K562 (cell line): ENCODE measurements at regions not wholly inside any gene's neighbourhood (a gene's known extent, or its start where the extent isn't known, plus 50 kb on each side); places are given as distances from the start of the nearest gene placed in this dataset.

Experiments used
- ATAC-seq: fragments of 200-7000 bp; cut with Tn5 transposase; 3 replicates; pipeline ENCODE4 v1.9.1; 2020; ENCODE audit warnings: moderate library complexity
- BruUV-seq: library from RNA; stranded (reverse); fragments of 400-500 nt; replicated peaks from 2 replicates; lab custom pipeline; 2021; lab: Mats Ljungman, UMichigan
- CTCF ChIA-PET: fragments of 300-600 bp; formaldehyde crosslinking; extraction: SDS; loops from one replicate; lab custom pipeline; 2021; ENCODE audit warnings: low intra/inter-chr PET ratio; lab: Yijun Ruan, JAX
- POLR2A ChIA-PET: fragments of 300-600, 350-650 bp; sonication (Branson Sonifier 250); formaldehyde crosslinking; extraction: SDS; loops from one replicate; lab custom pipeline; 2021; ENCODE audit warnings: antibody characterized with exemption, inconsistent platforms; lab: Yijun Ruan, JAX
- DNase-seq, 4 experiments: peaks; one replicate each; pipeline versions ENCODE4 v3.0.0 to v3.0.0-alpha.2; 2011 to 2018; ENCODE audit warnings: low spot score in 3 of 4, mixed read lengths in 3 of 4; ENCODE audit errors: extremely low read depth in 1 of 4
- FAIRE-seq: peaks from 2 replicates; lab custom pipeline; 2011; peaks lifted over from hg19 to GRCh38; lab: Jason Lieb, UNC
- H2AFZ ChIP-seq: 2 replicates; pipeline ENCODE4 v1.6.0; 2011; ENCODE audit warnings: low read depth, low read length, control low read depth, inconsistent platforms
- H3K27ac ChIP-seq: fragments of 200-600 bp; 3 replicates; pipeline ENCODE4 v1.8.0; 2011; ENCODE audit warnings: low read depth, mild to moderate bottlenecking, control low read depth, inconsistent platforms, low read length, moderate library complexity, mixed read lengths; ENCODE audit errors: extremely low read depth
- H3K27me3 ChIP-seq, 2 experiments: fragments of 300-600 bp in 1 of 2; 2 replicates in 1 of 2; 3 replicates in 1 of 2; pipeline versions ENCODE4 v1.6.0 to v1.8.0; 2011; ENCODE audit warnings: inconsistent platforms in 2 of 2, low read length in 2 of 2, mild to moderate bottlenecking in 1 of 2, mixed read lengths in 1 of 2, moderate library complexity in 1 of 2; ENCODE audit not compliant: control insufficient read depth in 2 of 2, insufficient read depth in 2 of 2
- H3K36me3 ChIP-seq: fragments of 300-600 bp; 3 replicates; pipeline ENCODE4 v1.8.0; 2011; ENCODE audit warnings: mild to moderate bottlenecking, low read length, inconsistent platforms; ENCODE audit not compliant: control insufficient read depth, insufficient read depth
- H3K4me1 ChIP-seq, 2 experiments: fragments of 200-600 bp in 1 of 2; replicated peaks in 1 of 2; 2 replicates in 1 of 2; 3 replicates in 1 of 2; pipeline versions ENCODE4 v1.5.1 to v1.8.0; 2011; ENCODE audit warnings: inconsistent platforms in 2 of 2, low read length in 2 of 2, mild to moderate bottlenecking in 1 of 2, mixed read lengths in 1 of 2, moderate library complexity in 1 of 2; ENCODE audit not compliant: control insufficient read depth in 2 of 2, insufficient read depth in 2 of 2
- H3K4me2 ChIP-seq: 2 replicates; pipeline ENCODE4 v1.6.1; 2011; ENCODE audit warnings: low read length, control low read depth, inconsistent platforms, mixed read lengths; ENCODE audit not compliant: insufficient read depth
- H3K4me3 ChIP-seq: fragments of 200-600 bp; sonication (generic), shearing (Covaris generic); 2 replicates; pipeline ENCODE4 v1.5.1; 2016; ENCODE audit warnings: control low read depth, inconsistent platforms
- H3K79me2 ChIP-seq: fragments of 200-600 bp; 3 replicates; pipeline ENCODE4 v1.8.0; 2011; ENCODE audit warnings: low read length, inconsistent platforms; ENCODE audit not compliant: control insufficient read depth, insufficient read depth
- H3K9ac ChIP-seq, 2 experiments: 2 replicates each; pipeline versions ENCODE4 v1.6.0 to v1.6.1; 2011; ENCODE audit warnings: low read depth in 2 of 2, low read length in 2 of 2, control low read depth in 1 of 2, inconsistent platforms in 1 of 2, mild to moderate bottlenecking in 1 of 2, mixed read lengths in 1 of 2; ENCODE audit not compliant: insufficient read depth in 1 of 2
- H3K9me1 ChIP-seq: one replicate; pipeline ENCODE4 v1.6.0; 2011; ENCODE audit warnings: inconsistent platforms, mild to moderate bottlenecking, low read length, moderate library complexity; ENCODE audit not compliant: control insufficient read depth, insufficient read depth
- H3K9me3 ChIP-seq: replicated peaks from 2 replicates; pipeline ENCODE4 v1.5.1; 2011; ENCODE audit warnings: low read depth, low read length, inconsistent platforms; ENCODE audit not compliant: control insufficient read depth, insufficient read depth
- H4K20me1 ChIP-seq: replicated peaks from 2 replicates; pipeline ENCODE4 v1.6.1; 2011; ENCODE audit warnings: low read length, inconsistent platforms, mixed read lengths; ENCODE audit not compliant: control insufficient read depth, insufficient read depth
- HDAC3 ChIP-seq: fragments of 450-650 bp; IDR thresholded peaks from 2 replicates; pipeline ENCODE4 v1.6.1; 2018; ENCODE audit warnings: borderline replicate concordance, mild to moderate bottlenecking, moderate library complexity; ENCODE audit not compliant: partially characterized antibody
- JUNB ChIP-seq: fragments of 450-650 bp; formaldehyde crosslinking; conservative IDR thresholded peaks from 2 replicates; pipeline ENCODE4 v1.4.0; 2020; ENCODE audit warnings: mild to moderate bottlenecking
- KDM1A ChIP-seq, 2 experiments: fragments of 450-650 bp; IDR thresholded peaks; 2 replicates each; pipeline ENCODE4 v1.6.1; 2016; ENCODE audit warnings: mild to moderate bottlenecking in 2 of 2
- NCOR1 ChIP-seq: fragments of 450-650 bp; IDR thresholded peaks from 2 replicates; pipeline ENCODE4 v1.6.1; 2016; ENCODE audit warnings: mild to moderate bottlenecking, moderate library complexity
- NR1H2 ChIP-seq: sonication (generic); formaldehyde crosslinking; IDR thresholded peaks from 2 replicates; pipeline ENCODE4 v1.4.0; 2020; ENCODE audit warnings: mild to moderate bottlenecking, missing genetic modification reagents
- PHF8 ChIP-seq: fragments of 200-600 bp; sonication (generic); IDR thresholded peaks from 2 replicates; pipeline ENCODE4 v1.6.1; 2012; ENCODE audit warnings: mixed run types, mild to moderate bottlenecking, inconsistent platforms, low read length, moderate library complexity, borderline replicate concordance
- U2AF2 ChIP-seq: fragments of 200-400 bp; formaldehyde crosslinking; optimal IDR thresholded peaks from 2 replicates; pipeline ENCODE3; 2017; ENCODE audit warnings: low read depth, mild to moderate bottlenecking, low read length
- ZNF3 ChIP-seq: fragments of 250-450 bp; sonication (Bioruptor Pico); IDR thresholded peaks from 2 replicates; pipeline ENCODE4 v1.5.0; 2021; ENCODE audit warnings: mild to moderate bottlenecking, moderate library complexity
- WGBS: fragments of 100-300 bp; shearing (Covaris generic); methylation state at CpG from one replicate; pipeline ENCODE4 v1.1.6; 2016; ENCODE audit warnings: low coverage, mixed read lengths; ENCODE audit not compliant: insufficient coverage; ENCODE audit errors: missing lambda C conversion rate; 5-methylcytosine and 5-hydroxymethylcytosine counted together
- in situ Hi-C: fragments of 300-500 bp; cut with MboI; formaldehyde crosslinking; loops from 4 replicates; pipeline ENCODE4 v1.15.0; 2018; ENCODE audit warnings: inconsistent platforms, mixed read lengths
- intact Hi-C: fragments of 100-400 bp; cut with micrococcal nuclease; formaldehyde crosslinking; loops from 2 replicates; pipeline ENCODE4 v1.14.2; 2022
- TF ChIP-seq, protein P1 (sequence below): IDR thresholded peaks from 2 replicates; pipeline ENCODE4 v1.6.1; 2011; ENCODE audit warnings: borderline replicate concordance, low read depth, mild to moderate bottlenecking, moderate library complexity, low read length; ENCODE audit not compliant: insufficient read depth, poor library complexity, severe bottlenecking
- TF ChIP-seq, protein P2 (sequence below): sonication (generic); formaldehyde crosslinking; IDR thresholded peaks from 2 replicates; pipeline ENCODE4 v1.8.1; 2023; ENCODE audit warnings: mild to moderate bottlenecking, missing genetic modification reagents

DNA sequence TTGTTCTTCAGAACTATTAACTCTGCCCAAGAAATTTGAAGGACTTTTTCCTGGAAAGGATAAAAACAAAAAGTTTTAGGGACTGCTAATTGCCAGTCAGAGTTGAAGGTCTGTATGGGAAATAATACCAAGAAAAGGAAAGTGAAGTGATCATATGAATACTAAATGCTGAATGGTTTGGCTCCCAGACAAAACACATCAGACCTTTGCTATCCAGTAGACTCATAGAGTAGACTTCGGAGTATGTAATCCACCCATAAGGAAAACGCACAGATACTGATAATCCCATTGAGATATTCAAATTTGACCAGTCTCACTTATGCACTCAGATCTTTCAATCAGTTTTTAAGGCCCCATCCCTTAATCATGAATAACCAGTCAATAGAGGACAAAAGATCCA, 319.0 kb upstream of the PTGER4 start:
- no peaks in the 10 kb centered on the region for H3K79me2 ChIP-seq
- H3K36me3 ChIP-seq, result no peaks in the 10 kb centered on the region
- no peaks in the 10 kb centered on the region; the same call in 1 of the 2 replicates for H3K9me3 ChIP-seq
- in situ Hi-C loops, result no loop called here
- ChIA-PET POLR2A (no interaction called here), CTCF (no interaction called here)
- no peak for TF ChIP-seq HDAC3
- TF ChIP-seq NCOR1, result no peak
- TF ChIP-seq JUNB (CRISPR knock-in tag), result no peak
- TF ChIP-seq PHF8, result no peak
- no peak for TF ChIP-seq ZNF3 (CRISPR knock-in tag)
- TF ChIP-seq, protein P1, sequence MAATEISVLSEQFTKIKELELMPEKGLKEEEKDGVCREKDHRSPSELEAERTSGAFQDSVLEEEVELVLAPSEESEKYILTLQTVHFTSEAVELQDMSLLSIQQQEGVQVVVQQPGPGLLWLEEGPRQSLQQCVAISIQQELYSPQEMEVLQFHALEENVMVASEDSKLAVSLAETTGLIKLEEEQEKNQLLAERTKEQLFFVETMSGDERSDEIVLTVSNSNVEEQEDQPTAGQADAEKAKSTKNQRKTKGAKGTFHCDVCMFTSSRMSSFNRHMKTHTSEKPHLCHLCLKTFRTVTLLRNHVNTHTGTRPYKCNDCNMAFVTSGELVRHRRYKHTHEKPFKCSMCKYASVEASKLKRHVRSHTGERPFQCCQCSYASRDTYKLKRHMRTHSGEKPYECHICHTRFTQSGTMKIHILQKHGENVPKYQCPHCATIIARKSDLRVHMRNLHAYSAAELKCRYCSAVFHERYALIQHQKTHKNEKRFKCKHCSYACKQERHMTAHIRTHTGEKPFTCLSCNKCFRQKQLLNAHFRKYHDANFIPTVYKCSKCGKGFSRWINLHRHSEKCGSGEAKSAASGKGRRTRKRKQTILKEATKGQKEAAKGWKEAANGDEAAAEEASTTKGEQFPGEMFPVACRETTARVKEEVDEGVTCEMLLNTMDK, result no peak
- no peak for TF ChIP-seq NR1H2 (CRISPR knock-in tag)
- no peak for TF ChIP-seq U2AF2
- TF ChIP-seq KDM1A (IDR thresholded peaks at IDR 0.05), result no peak
- TF ChIP-seq, protein P2, sequence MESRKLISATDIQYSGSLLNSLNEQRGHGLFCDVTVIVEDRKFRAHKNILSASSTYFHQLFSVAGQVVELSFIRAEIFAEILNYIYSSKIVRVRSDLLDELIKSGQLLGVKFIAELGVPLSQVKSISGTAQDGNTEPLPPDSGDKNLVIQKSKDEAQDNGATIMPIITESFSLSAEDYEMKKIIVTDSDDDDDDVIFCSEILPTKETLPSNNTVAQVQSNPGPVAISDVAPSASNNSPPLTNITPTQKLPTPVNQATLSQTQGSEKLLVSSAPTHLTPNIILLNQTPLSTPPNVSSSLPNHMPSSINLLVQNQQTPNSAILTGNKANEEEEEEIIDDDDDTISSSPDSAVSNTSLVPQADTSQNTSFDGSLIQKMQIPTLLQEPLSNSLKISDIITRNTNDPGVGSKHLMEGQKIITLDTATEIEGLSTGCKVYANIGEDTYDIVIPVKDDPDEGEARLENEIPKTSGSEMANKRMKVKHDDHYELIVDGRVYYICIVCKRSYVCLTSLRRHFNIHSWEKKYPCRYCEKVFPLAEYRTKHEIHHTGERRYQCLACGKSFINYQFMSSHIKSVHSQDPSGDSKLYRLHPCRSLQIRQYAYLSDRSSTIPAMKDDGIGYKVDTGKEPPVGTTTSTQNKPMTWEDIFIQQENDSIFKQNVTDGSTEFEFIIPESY (CRISPR knock-in tag), result no peak
- H2AFZ ChIP-seq, result no peak overlapping the region
- no peak overlapping the region for H3K4me3 ChIP-seq
- no peaks in the 10 kb centered on the region for H3K9me1 ChIP-seq
- no peak overlapping the region for H3K9ac ChIP-seq
- 3% methylated on average over 2 of the region's 2 CpGs for WGBS
- intact Hi-C loops, result no loop called here
- BruUV-seq, result no TSS peak
- FAIRE-seq, result no peak
- no peaks in the 10 kb centered on the region for H3K27me3 ChIP-seq
- ATAC-seq, result no peak
- no peak overlapping the region for H3K4me2 ChIP-seq
- DNase-seq, result no peak
- no peaks in the 10 kb centered on the region for H3K4me1 ChIP-seq
- no peak overlapping the region for H3K27ac ChIP-seq
- no peaks in the 10 kb centered on the region for H4K20me1 ChIP-seq
